Testis (tissue), 2 donors: ENCODE measurements at regions not wholly inside any gene's neighbourhood (a gene's known extent, or its start where the extent isn't known, plus 50 kb on each side); places are given as distances from the start of the nearest gene placed in this dataset.
"Not testable (repeated sequence)": the region's sequence is repeated elsewhere in the genome, so short reads cannot be mapped to it uniquely, and the experiment has no call there.

ENCODE experiments used
- DNase-seq: peaks from one replicate; pipeline ENCODE4 v3.0.0-alpha.2; 2019
- H3K27ac ChIP-seq, 2 donors: fragments of 200-600 bp; sonication (generic); one replicate each; pipeline ENCODE4 v1.5.1; 2019
- H3K27me3 ChIP-seq: fragments of 200-600 bp; sonication (generic); one replicate; pipeline ENCODE4 v1.5.1; 2019
- H3K36me3 ChIP-seq: fragments of 200-600 bp; sonication (generic); one replicate; pipeline ENCODE4 v1.5.1; 2017; ENCODE audit warnings: low read depth; ENCODE audit errors: missing control alignments
- H3K4me1 ChIP-seq: fragments of 200-600 bp; sonication (generic); one replicate; pipeline ENCODE4 v1.5.1; 2019
- H3K4me3 ChIP-seq, 2 donors: fragments of 200-600 bp; sonication (generic); one replicate each; pipeline ENCODE4 v1.5.1; 2017 to 2019
- H3K9me3 ChIP-seq: fragments of 200-600 bp; sonication (generic); one replicate; pipeline ENCODE4 v1.5.1; 2017
- POLR2A ChIP-seq: fragments of 450-650 bp; IDR thresholded peaks from one replicate; pipeline ENCODE4 v1.6.1; 2017; ENCODE audit warnings: antibody characterized with exemption, mild to moderate bottlenecking, moderate library complexity
- WGBS, 2 donors: methylation state at CpG; one replicate each; pipeline ENCODE4 v1.1.5; 2018; 5-methylcytosine and 5-hydroxymethylcytosine counted together
- intact Hi-C: fragments of 100-400 bp; cut with DNase I; formaldehyde crosslinking; loops from one replicate; pipeline ENCODE4 v1.15.1; 2023; ENCODE audit warnings: low total_unique reads
- TF ChIP-seq, protein P1 (sequence below), 3 experiments: fragments of 450-650 bp in 2 of 3; fragments of 200-600 bp in 1 of 3; sonication (generic) in 1 of 3; IDR thresholded peaks; one replicate each; pipeline ENCODE4 v1.5.1; 2016 to 2019; ENCODE audit warnings: antibody characterized with exemption in 3 of 3, mild to moderate bottlenecking in 2 of 3, moderate library complexity in 1 of 3

DNA sequence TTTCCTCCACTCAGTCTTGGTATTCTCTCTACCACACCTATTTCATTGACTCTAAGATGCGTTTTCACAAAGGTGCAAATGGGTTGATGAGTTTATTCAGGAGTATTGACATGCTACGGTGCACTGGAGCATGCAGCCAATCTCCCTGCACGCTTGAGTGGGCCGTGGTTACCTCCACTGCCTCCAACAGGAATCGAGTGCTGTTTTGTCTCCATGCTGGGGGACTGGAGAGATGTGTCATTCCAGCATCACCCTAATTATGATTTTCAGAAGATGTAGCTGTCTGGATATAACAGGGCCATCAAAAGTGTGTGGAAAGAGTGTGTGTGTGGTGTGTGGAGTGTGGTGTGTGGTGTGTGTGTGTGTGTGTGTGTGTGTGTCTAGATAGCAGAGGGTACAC lies 351.6 kb upstream of the ZFHX3 start:
- TF ChIP-seq, protein P1, sequence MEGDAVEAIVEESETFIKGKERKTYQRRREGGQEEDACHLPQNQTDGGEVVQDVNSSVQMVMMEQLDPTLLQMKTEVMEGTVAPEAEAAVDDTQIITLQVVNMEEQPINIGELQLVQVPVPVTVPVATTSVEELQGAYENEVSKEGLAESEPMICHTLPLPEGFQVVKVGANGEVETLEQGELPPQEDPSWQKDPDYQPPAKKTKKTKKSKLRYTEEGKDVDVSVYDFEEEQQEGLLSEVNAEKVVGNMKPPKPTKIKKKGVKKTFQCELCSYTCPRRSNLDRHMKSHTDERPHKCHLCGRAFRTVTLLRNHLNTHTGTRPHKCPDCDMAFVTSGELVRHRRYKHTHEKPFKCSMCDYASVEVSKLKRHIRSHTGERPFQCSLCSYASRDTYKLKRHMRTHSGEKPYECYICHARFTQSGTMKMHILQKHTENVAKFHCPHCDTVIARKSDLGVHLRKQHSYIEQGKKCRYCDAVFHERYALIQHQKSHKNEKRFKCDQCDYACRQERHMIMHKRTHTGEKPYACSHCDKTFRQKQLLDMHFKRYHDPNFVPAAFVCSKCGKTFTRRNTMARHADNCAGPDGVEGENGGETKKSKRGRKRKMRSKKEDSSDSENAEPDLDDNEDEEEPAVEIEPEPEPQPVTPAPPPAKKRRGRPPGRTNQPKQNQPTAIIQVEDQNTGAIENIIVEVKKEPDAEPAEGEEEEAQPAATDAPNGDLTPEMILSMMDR (IDR thresholded peaks at IDR 0.05): no peak
- no peak for TF ChIP-seq POLR2A
- Histone ChIP-seq H3K27me3 (no peaks in the 10 kb centered on the region), H3K4me3 (no peak overlapping the region), H3K27ac (no peak overlapping the region), H3K36me3 (no peaks in the 10 kb centered on the region), H3K4me1 (no peaks in the 10 kb centered on the region), H3K9me3 (no peaks in the 10 kb centered on the region)
- 60 to 82% methylated on average over 5 of the region's 5 CpGs for WGBS, 2 donors
- intact Hi-C loops: no loop called here
- no peak for DNase-seq

DNA sequence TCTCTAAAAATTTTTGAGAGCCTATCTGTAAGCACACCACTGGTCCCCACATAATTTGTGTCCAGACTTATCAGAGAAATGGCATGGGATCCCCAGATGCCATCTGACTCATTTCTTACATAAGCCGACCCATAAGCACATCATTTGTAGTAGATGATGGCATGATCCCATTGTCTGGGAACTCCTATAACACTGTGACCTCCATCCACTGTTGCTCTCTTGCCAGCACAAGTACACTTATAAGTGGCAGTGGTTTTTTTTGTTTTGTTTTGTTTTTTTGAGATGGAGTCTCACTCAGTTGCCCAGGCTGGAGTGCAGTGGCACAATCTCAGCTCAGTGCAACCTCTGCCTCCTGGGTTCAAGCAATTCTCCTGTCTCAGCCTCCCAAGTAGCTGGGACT lies 350.7 kb upstream of the ZFHX3 start:
- DNase-seq, H3K27ac ChIP-seq, H3K4me1 ChIP-seq, H3K4me3 ChIP-seq, H3K27me3 ChIP-seq, H3K36me3 ChIP-seq, H3K9me3 ChIP-seq, intact Hi-C loops: not testable (repeated sequence)
- 94 to 100% methylated on average over 1 of the region's 1 CpG for WGBS, 2 donors

- 78 to 89% methylated on average over 3 of the region's 3 CpGs for WGBS, 2 donors
- no peaks in the 10 kb centered on the region for H3K9me3 ChIP-seq
- no peak overlapping the region for H3K4me3 ChIP-seq
- TF ChIP-seq, protein P1 (IDR thresholded peaks at IDR 0.05): no peak
- no peak for TF ChIP-seq POLR2A
- H3K27me3 ChIP-seq: no peaks in the 10 kb centered on the region
- intact Hi-C loops: no loop called here
- H3K36me3 ChIP-seq: no peaks in the 10 kb centered on the region
- H3K4me1 ChIP-seq: no peaks in the 10 kb centered on the region
- DNase-seq: no peak
- H3K27ac ChIP-seq: no peak overlapping the region
Measured at GRCh38 chr16:73396556-73396955, 348.6 kb upstream of the ZFHX3 start.

- H3K27me3 ChIP-seq: no peaks in the 10 kb centered on the region
- no peak overlapping the region for H3K4me3 ChIP-seq
- intact Hi-C loops: no loop called here
- no peaks in the 10 kb centered on the region for H3K36me3 ChIP-seq
- H3K27ac ChIP-seq: no peak overlapping the region
- WGBS, 2 donors: 87 to 97% methylated on average over 4 to 6 of the region's 6 CpGs
- H3K9me3 ChIP-seq: no peaks in the 10 kb centered on the region
- no peaks in the 10 kb centered on the region for H3K4me1 ChIP-seq
- TF ChIP-seq, protein P1 (IDR thresholded peaks at IDR 0.05): no peak
- TF ChIP-seq POLR2A: no peak
- no peak for DNase-seq
Measured at GRCh38 chr16:73390936-73391335, 343.0 kb upstream of the ZFHX3 start.

GRCh38 chr16:73390491-73390890 lies 342.6 kb upstream of the ZFHX3 start:
- no peak for DNase-seq
- Histone ChIP-seq H3K9me3 (no peaks in the 10 kb centered on the region), H3K36me3 (no peaks in the 10 kb centered on the region), H3K4me3 (no peak overlapping the region), H3K27me3 (no peaks in the 10 kb centered on the region), H3K4me1 (no peaks in the 10 kb centered on the region), H3K27ac (no peak overlapping the region)
- intact Hi-C loops: no loop called here
- TF ChIP-seq POLR2A: no peak
- TF ChIP-seq, protein P1 (IDR thresholded peaks at IDR 0.05): no peak
- WGBS, 2 donors: 94 to 100% methylated on average over 5 of the region's 5 CpGs
